T-helper 1 cell treated with Interleukin-12 subunit alpha and Interleukin-12 subunit beta and Interleukin-4 antibody, amounts not matched to agents 30 ng/mL and 1 ng/mL, for 36 hours (primary cell): ENCODE measurements at regions not wholly inside any gene's neighbourhood (a gene's known extent, or its start where the extent isn't known, plus 50 kb on each side); places are given as distances from the start of the nearest gene placed in this dataset.
"Not testable (repeated sequence)": the region's sequence is repeated elsewhere in the genome, so short reads cannot be mapped to it uniquely, and the experiment has no call there.

ENCODE experiments used
- intact Hi-C: fragments of 100-400 bp; cut with micrococcal nuclease; formaldehyde crosslinking; loops from one replicate; pipeline ENCODE4 v1.15.1; 2024

DNA sequence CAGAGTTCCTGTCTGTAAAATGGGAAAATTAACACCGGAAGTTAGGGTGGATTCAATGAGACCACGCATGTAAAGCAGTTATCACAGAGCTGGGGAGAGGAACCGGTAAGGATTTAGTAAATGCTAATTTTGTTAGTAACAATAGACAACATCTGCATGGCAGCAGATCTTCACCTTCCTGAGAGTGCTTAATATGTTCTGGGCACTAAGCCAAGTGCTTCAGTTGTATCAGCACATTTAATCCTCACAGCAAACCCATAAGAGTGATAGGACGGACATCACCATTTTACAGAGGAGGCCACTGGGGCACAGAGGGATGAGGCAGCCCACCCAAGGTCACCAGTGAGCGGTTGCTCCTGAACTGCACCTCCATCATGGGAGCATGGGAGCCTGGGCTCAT is 189.4 kb downstream of the WNT5A start:
- intact Hi-C loops: no loop called here

DNA sequence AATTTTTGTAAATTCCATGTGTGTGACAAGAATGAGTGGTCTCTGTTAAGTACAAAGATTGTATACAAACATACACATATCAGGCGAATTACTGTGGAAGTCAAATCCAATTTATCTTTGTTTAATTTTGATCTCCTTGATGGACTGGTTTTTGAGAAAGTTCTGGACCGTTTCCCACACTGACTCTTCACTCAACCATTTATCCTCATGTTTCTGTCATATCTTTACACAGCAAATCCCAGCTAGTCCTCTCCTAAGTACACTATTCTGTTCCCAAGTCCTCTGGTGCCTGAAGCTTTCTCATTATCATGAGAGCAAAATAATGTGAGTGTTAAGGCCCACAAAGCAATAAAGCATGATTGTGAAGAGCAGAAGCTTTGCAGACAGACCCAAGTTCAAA is 189.9 kb downstream of the WNT5A start:
- intact Hi-C loops: no loop called here

DNA sequence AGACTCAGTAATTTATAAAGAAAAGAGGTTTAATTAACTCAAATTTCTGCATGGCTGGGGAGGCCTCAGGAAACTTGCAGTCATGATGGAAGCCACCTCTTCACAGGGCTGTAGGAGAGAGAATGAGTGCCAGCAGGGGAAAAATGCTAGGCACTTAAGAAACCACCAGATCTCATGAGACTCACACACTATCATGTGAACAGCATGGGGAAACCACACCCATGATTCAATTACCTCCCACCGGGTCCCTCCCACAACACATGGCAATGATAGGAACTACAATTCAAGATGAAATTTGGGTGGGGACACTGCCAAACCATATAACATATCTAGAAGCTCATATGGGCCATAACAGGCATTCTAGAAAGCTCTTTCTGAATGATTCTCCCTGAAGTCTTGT is 190.3 kb downstream of the WNT5A start:
- intact Hi-C loops: no loop called here

DNA sequence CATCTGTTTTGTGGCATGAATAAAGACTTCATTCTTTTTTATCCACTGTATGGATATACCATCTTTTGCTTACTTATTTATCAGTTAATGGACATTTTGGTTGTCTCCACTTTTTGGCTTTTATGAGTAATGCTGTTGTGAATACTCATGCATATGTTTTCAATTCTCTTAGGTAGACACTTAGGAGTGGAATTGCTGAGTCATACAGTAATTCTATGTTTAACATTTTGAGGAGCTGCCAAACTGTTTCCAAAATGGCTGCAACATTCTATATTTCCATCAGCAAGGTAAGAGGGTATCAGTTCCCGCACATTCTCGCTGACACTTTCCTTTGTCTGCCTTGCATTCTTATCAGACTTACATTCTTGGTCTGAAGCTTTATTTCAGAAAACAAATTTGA is 191.1 kb downstream of the WNT5A start:
- intact Hi-C loops: no loop called here

DNA sequence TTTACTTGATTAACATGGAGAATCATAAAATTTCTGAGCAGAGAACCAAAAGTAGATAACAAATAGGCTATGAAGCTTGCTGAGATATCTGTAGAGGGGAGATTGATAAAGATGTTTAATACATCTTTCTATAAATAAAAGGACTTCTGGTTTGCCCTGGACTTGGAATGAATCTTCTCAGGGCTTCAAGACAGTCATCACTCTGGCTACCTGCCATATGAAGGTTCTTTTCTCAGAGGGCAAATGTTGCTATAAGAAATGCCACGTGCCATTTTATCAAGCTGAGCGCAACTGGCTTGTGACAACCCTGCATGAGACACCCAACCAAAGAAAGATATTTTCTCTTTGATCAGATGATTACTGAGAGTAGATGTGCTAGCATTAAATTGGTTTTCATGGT is 192.5 kb downstream of the WNT5A start:
- intact Hi-C loops: no loop called here

DNA sequence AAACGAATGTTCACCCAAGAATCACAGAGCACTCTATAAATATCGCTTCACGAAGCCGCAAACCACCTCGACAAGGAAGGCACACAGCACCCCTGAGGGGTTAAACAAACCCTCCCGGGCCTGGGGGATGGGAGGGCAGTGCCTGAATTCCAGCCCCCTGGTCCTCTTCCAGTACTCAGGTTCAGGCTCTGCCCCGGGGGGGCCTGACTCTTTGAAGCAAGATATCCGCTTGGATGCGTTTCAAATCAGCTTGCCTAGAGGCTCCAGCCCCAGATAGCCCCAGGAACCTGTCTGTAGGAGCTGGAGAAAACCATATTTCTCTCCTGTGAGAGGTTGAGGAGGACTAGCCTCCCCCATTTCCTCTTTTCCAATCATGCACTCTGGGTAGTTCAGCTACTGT is 194.7 kb downstream of the WNT5A start:
- intact Hi-C loops: no loop called here

DNA sequence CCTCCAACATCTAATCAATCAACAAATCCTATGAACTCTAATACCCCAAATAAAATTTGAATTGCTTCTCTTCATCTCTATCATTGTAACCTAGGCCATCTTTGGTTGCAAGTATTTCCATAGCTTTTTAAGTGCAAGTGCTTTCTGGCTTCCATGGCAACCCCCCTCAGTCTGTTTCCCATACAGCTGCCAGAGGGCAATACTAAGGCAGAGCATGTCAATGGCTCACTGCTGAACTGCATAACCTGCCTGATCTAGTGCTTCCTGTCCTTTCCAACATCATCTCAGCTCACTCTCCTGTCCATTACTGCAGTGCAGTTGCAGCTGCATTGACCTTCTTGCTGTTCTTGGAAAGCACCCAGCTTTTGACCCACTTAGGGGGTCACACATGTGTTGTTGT is 198.4 kb downstream of the WNT5A start:
- intact Hi-C loops: no loop called here

DNA sequence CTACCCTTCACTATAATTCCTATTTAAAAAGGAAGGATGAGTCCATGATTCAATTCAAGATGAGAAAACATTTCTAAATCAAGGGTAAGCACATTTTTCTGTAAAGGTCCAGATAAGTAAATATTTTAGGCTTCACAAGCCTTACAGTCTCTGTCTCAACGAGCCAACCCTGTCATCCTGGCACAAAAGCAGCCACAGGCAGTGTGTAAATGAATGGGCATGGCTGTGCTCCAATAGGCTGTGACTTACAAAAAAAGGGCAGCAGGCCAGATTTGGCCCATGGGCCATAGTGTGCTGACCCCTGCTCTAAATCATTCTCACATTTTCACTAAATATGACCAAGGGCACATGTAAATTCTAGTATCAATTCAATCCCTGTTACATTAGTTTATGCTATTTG is 200.4 kb downstream of the WNT5A start:
- intact Hi-C loops: no loop called here

DNA sequence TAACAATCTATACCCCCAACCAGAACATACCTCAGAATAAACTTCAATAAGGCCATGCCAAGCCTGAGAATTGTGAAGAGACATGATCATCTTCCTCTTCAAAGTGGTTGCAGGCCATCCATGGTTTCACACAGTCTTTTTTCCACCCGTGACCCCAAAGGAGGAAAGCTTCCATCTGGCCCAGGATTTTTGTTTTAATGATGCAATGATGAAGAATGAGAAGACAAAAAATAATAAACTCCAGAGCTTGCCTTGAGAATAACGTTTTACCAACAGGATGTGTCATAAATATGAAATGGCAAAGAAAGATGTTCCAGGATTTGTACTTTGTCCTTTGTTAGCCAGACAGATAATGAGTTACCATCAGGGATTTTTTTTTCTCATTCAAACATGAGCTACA is 201.9 kb downstream of the WNT5A start:
- intact Hi-C loops: no loop called here

DNA sequence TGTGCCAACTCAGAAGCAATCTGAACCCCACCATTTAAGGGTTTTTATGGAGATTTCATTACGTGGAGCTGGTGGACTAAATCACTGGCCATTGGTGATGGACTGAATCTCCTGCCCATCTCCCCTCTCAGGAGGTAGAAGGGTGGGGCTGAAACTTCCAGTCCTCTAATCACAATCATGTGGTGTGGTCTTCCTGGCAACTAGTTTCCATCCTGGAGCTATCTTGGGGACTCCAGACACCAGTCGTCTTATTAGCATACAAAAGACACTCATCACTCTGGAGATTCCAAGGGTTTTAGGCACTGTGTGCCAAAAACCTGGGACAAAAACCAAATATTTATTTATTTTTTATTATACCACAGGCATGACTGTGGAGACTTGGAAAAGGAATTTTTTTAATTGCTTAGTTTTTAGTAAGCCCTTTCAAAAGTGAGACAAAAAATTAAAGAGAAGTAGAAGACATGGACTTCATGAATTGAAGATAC is 203.6 kb downstream of the WNT5A start:
- intact Hi-C loops: no loop called here

DNA sequence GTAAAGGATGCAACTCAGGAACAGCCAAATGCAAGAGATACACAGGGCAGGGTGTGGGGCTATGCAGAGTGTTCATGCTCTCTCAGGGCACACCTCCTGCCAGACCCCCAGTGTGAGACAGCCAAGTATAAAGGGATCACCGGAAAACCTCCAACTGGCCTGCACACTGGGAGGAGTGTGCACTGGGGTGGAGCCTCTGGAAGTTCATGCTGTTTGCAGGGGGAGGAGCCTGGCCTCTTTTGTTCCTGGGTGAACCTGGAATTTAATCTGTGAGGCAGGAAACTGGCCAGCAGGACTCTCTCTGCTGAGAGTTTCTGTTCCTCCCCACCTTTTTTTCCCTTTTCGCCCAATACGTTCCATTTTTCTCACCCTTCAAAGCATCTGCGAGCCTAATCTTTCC is 204.1 kb downstream of the WNT5A start:
- intact Hi-C loops: no loop called here

DNA sequence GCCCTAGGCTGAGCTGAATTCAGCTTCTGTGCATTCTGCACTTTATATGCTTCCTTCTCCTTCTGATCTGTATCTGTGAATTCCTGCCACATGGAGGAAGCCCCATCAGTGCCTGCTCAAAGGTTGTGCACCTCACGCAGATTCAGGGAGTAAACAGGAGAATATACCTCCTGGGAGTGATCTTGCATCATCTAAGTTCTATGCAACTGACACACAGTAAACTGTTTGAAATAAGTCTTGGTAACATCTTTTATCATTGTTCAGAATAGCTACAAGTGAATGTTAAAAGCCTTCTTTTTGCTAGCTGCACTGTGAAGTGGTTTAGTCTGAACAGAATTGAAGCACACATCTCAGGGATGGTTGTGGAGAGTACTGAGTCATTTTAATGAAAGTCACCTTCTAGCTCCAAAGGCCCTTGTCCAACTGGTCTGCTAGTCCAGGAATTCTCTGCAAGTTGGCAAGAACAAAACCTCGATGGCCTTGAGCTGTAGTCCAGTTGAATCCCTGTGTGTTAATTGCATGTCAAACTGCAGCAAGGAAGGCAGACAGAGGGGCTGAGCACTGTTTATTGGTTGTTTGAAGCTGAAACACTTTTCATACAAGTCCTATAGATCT is 215.0 kb downstream of the WNT5A start:
- intact Hi-C loops: no loop called here

DNA sequence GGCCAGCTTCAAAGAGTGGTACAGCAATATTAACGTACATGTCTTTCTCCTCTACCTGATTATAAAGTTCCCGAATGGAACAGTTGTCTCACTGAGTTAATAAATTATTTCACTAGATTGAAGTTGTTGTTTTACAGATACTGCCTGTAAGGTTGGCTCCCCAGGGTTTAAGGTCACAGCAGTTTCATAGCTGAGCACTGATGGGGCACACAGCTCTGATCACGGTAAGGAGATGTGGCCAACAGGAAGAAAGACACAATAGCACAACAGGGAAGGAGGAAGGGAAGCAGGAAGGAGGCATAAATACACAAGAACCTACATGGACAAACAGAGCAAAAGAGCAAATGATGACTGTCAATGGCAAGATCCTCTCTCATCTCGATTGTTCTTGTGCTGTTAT is 215.6 kb downstream of the WNT5A start:
- intact Hi-C loops: no loop called here

DNA sequence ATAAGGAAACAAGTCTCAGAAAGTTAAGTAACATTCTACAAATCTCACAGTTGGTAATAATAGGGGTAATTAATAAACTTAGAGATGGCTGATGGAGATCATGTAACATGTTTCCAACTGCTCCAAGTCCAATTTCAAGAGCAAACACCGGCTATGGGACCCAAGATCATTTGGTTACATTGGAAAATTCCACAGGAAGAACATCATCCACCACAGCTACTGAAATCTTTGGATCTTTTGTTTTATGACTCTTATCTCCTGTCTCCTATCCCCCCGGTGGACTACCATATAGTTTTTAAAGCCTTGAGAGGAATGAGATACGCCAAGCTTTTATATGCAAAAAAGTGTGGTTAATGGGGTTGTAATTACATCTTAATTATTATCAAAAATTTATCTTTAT is 216.1 kb downstream of the WNT5A start:
- intact Hi-C loops: no loop called here

DNA sequence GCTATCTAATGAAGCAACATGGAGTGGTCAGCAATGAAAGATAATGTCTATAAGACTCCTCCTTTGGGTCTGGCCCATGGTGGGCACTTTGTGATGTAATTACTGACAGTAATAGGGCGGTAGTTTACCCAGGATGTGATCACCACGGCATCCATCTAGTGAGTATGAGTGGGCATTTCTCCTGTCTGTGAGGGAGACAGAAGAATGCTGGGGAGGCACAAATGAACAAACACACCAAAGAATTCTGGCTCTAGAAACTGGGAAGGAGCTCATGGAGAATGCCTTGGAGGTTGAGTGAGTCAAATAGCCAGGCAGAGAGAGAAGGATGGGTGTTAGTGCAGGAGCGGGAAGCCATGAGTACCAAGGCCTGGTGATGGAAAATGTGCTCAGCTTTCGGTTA is 217.5 kb downstream of the WNT5A start:
- intact Hi-C loops: no loop called here

DNA sequence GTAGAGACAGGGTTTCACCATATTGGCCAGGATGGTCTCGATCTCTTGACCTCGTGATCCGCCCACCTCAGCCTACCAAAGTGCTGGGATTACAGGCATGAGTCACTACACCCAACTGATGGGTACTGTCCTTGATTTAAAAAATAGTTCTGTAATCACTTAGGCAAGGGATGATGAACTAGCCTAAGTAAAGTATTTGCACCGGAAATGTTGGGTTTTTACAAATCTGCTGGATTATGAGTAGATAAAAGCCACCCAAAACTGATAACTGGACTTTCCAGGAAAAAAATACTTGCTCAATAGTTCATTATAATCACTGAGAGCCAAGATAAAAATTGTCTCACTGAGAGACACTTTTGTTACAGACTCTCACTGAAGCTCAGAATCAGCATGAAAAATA is 218.0 kb downstream of the WNT5A start:
- intact Hi-C loops: no loop called here

DNA sequence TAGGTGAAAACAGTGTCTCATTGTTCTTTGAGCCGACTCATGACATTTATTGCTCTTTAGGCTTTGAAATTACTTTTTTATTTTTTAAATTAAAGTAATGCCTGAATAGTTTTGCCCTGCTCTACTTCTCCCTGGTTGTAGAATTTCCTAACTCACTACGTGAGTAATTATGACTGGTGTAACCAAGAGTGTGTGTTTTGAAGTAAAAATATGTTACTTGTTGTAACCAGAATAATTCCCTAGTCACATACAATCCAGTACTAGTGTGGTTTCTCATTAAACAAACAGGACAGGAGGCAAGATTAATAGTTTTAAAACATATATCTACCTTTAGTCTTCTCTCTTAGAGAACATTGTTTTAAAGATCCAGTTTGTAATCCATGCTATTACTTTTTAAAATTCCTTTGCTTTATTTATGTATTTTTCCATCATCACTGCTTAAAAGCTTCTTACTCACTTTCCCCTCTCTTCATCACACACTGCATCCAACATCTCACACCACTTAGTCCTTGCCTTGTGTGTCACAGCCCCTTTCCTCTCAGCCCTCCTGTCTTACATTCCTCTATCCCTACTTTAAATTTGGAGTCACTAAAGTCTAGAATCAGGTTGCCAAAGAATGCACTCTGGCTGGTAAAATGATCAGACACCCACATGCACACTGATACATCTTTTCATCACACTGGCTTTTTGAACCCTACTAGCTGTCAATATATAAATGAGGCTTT is 219.7 kb downstream of the WNT5A start:
- intact Hi-C loops: no loop called here

DNA sequence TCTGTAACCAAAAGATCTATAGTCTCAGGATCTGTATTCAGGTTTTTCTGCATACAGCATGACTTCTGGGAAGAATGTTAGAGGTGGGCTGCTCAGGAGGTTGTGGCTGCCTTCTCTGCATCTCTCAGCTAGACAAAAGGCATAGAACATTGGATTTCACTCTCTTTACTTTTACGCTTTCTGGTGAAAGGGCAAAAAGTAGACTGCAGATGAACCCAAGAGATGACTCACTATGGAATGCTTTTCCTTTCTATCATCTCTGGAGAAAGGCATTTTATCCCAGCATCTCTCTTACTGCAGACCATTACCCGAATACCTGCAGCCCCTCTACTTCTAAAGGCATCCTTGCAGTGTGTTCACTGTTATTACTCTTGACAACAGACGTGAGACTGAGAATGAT is 222.2 kb downstream of the WNT5A start:
- intact Hi-C loops: no loop called here

DNA sequence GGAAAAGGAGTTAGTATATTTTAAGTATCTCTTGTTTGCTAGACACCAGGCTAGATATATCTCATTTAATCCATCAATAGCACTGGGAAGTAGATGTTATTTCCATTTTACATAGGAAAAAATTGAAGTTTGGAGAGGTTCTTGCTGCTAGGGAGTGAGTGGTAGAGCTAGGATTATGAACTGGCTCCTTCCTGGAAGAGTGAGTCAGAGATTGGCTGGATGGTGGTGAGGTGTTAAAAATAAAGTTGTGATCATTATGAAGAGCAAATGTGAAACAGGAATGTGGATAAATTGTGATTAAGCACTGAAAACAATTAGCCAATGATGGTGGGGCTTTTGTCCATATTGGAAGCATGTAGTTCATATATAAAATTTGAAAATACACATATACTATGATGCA is 234.2 kb downstream of the WNT5A start:
- intact Hi-C loops: no loop called here

DNA sequence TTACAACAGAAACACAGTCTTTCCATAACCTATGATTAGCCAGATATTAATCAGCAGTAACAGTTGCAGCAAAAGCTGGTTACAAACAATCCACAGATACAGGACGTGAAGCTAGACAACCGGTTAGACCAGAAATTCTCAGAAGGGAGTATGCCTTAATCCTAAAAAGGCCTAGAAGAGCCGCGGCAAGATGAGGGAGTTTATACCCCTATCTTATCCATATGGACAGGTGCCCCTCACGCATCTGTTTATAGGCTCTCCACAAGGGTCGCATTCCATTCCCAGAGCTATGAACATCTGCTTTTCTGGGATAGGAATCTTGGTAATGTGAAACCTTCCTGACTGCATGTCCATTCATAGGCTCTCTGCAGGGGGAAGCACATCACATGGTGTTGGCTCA is 237.9 kb downstream of the WNT5A start:
- intact Hi-C loops: not testable (repeated sequence)

DNA sequence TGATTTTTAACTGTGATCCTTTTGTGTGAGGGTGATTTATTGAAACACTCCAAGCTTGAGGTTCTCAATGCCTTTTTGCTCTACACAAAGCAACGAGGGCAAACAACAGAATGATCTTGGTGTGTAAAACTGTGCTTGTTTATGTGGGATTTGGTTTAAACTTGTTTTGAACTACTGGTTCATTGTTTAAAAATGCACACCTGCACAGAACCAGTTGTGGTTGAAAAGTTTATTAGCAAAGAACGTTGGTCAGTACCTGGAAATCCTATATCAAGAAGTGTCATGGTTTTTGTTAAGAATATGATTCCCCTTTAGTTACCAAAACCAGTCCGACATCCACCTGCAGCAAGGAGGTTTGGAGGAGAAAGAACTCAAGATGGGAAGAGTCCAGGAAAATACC is 239.4 kb downstream of the WNT5A start:
- intact Hi-C loops: no loop called here

DNA sequence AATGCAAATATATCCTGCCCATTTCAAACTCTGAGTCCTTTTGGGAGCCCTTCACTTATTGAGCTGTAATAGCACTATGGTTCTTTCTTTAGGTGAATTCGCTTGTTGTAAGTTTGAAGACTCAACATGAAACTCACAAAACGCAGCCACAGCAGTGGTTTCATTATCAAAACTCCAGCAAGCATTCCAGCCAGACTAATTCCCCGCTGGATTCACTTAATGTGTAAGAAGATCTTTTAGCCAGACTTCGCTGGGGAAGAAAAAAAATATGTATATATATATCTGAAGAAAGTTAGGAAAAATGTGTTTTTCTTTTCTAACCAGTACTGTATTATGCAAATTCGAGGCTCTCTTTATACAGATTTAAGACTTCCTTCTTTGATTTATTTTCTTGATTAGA is 241.1 kb downstream of the WNT5A start:
- intact Hi-C loops: no loop called here

DNA sequence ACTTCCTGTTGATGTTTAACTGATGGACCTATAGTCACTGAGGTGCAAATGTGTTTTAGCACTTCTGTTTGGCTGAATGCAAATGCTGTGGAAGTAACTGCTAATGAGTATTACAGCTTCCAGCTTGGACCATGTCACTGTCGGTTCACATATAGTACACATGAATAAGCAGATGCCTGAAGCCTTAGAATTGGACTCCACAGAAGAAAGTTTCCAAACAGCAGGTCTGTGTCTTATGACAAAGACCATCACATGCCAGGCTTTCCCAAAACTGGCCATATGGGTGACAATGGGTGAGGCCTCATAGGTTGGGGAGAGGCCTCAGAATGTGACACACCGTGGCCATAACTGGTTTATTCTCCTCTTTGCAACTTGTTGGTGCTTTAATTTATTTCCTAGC is 241.8 kb downstream of the WNT5A start:
- intact Hi-C loops: no loop called here
